ENCODE measurements at regions not wholly inside any gene's neighbourhood (a gene's known extent, or its start where the extent isn't known, plus 50 kb on each side); places are given as distances from the start of the nearest gene placed in this dataset.

DNA sequence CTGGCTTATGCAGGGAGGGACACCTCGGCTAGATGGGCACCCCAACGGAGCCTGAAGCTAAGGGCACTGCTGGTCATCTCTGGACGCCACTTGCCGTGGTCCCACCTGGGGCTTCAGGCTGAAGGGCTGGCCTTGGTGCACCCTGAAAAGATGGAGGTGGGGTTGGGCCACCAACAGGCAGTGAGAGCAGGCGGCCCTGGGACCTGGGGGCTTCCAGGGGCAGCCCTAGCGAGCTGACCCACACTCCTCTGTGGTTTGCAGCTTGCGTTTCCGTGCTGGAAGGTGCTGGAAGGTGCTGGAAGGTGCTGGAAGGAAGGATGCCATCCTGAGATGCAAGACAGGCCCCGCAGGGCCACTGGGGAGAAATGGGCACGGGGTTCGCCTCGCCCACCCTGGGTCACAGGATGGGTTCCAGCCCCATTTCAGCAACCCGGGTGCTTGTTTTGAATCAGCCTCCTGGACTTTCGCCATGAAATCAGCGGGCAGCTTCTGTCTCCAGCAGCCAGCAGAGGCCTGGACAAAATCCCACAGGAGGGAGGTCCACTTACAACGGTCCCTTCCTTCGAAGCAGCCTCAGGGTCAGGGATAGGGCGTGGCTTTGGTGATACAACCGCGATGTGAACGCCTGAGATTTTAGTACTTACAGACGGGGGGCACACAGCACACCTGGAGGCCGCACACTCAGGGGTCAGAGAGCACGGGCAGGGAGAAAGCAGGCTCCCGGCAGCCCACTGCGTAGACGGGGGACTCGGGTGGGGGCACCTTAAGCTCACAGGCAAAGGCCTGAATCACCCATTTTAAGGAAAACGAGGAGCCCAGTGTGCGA is 303.1 kb upstream of the IRX4 start:
- no peak for ATAC-seq
- Histone ChIP-seq H3K36me3 (no peaks in the 10 kb centered on the region), H3K4me1 (no peaks in the 10 kb centered on the region), H3K27ac (no peak overlapping the region), H3K4me3 (no peak overlapping the region), H3K27me3 (no peaks in the 10 kb centered on the region), H3K9me3 (no peaks in the 10 kb centered on the region)
- intact Hi-C loops (cut with DNase I), result no loop called here
- no peak for FAIRE-seq
- DNase-seq, result peak in 2 of 6 donors; percentile 8 to 49
- no peak for TF ChIP-seq CTCF (IDR thresholded peaks at IDR 0.05)
- 55 to 65% methylated on average over 30 of the region's 30 CpGs for WGBS, 2 donors

GRCh38 chr5:2184563-2185540 is 302.1 kb upstream of the IRX4 start:
- no peaks in the 10 kb centered on the region for H3K36me3 ChIP-seq
- intact Hi-C loops (cut with DNase I), result no loop called here
- ATAC-seq (peak in 1 of 4 donors; percentile 36), FAIRE-seq (no peak), DNase-seq (peak in 1 of 6 donors; percentile 9)
- TF ChIP-seq CTCF (IDR thresholded peaks at IDR 0.05), result no peak
- no peaks in the 10 kb centered on the region for H3K27me3 ChIP-seq
- H3K4me1 ChIP-seq, result no peaks in the 10 kb centered on the region
- no peaks in the 10 kb centered on the region for H3K9me3 ChIP-seq
- no peak overlapping the region for H3K4me3 ChIP-seq
- 62 to 63% methylated on average over 12 of the region's 12 CpGs for WGBS, 2 donors
- H3K27ac ChIP-seq, result no peak overlapping the region

- DNase-seq (no peak), FAIRE-seq (no peak), ATAC-seq (no peak)
- Histone ChIP-seq H3K4me1 (no peaks in the 10 kb centered on the region), H3K27ac (no peak overlapping the region), H3K9me3 (no peaks in the 10 kb centered on the region), H3K36me3 (no peaks in the 10 kb centered on the region), H3K4me3 (no peak overlapping the region), H3K27me3 (no peaks in the 10 kb centered on the region)
- intact Hi-C loops (cut with DNase I), result no loop called here
- TF ChIP-seq CTCF (IDR thresholded peaks at IDR 0.05), result no peak
- 76 to 77% methylated on average over 5 of the region's 5 CpGs for WGBS, 2 donors
Measured at GRCh38 chr5:2184026-2184366, 301.3 kb upstream of the IRX4 start.

- no peak for DNase-seq
Measured at GRCh38 chr5:2183154-2184025, 300.7 kb upstream of the IRX4 start.

More at GRCh38 chr5:2183154-2184025, 300.7 kb upstream of the IRX4 start:
- no peak for FAIRE-seq
- Histone ChIP-seq H3K4me3 (no peak overlapping the region), H3K27ac (no peak overlapping the region), H3K9me3 (no peaks in the 10 kb centered on the region), H3K27me3 (no peaks in the 10 kb centered on the region), H3K4me1 (no peaks in the 10 kb centered on the region), H3K36me3 (no peaks in the 10 kb centered on the region)
- ATAC-seq, result no peak
- 33 to 34% methylated on average over 17 of the region's 17 CpGs for WGBS, 2 donors
- TF ChIP-seq CTCF (IDR thresholded peaks at IDR 0.05), result no peak
- intact Hi-C loops (cut with DNase I), result no loop called here
